ENCODE measurements at regions not wholly inside any gene's neighbourhood (a gene's known extent, or its start where the extent isn't known, plus 50 kb on each side); places are given as distances from the start of the nearest gene placed in this dataset.

GRCh38 chr7:361680-362401 is 71.9 kb downstream of the FOXL3 start:
- DNase-seq (ENCODE audit: low spot score) = no peak
- no peak for TF ChIP-seq CTCF (IDR thresholded peaks at IDR 0.05; ENCODE audit: extremely low read depth, insufficient read depth, missing control alignments)
- in situ Hi-C loops (cut with MboI; ENCODE audit: low pct_unique_long_range_greater_than_20kb, low sequenced_read_pairs, unreplicated experiment) = no loop called here

- TF ChIP-seq CTCF (IDR thresholded peaks at IDR 0.05; ENCODE audit: extremely low read depth, insufficient read depth, missing control alignments) = no peak
- in situ Hi-C loops (cut with MboI; ENCODE audit: low pct_unique_long_range_greater_than_20kb, low sequenced_read_pairs, unreplicated experiment) = no loop called here
- DNase-seq (ENCODE audit: low spot score) = no peak
Observed at GRCh38 chr7:362402-363096, 72.6 kb downstream of the FOXL3 start.

- no peak for DNase-seq (ENCODE audit: low spot score)
- in situ Hi-C loops (cut with MboI; ENCODE audit: low pct_unique_long_range_greater_than_20kb, low sequenced_read_pairs, unreplicated experiment) = no loop called here
- no peak for TF ChIP-seq CTCF (IDR thresholded peaks at IDR 0.05; ENCODE audit: extremely low read depth, insufficient read depth, missing control alignments)
Observed at GRCh38 chr7:363626-364025, 73.7 kb downstream of the FOXL3 start.

- in situ Hi-C loops (cut with MboI; ENCODE audit: low pct_unique_long_range_greater_than_20kb, low sequenced_read_pairs, unreplicated experiment) = no loop called here
- DNase-seq (ENCODE audit: low spot score) = no peak
- TF ChIP-seq CTCF (IDR thresholded peaks at IDR 0.05; ENCODE audit: extremely low read depth, insufficient read depth, missing control alignments) = no peak
Observed at GRCh38 chr7:364536-364935, 74.6 kb downstream of the FOXL3 start.

- no peak for TF ChIP-seq CTCF (IDR thresholded peaks at IDR 0.05; ENCODE audit: extremely low read depth, insufficient read depth, missing control alignments)
- in situ Hi-C loops (cut with MboI; ENCODE audit: low pct_unique_long_range_greater_than_20kb, low sequenced_read_pairs, unreplicated experiment) = no loop called here
- no peak for DNase-seq (ENCODE audit: low spot score)
Observed at GRCh38 chr7:365593-365992, 75.6 kb downstream of the FOXL3 start.

GRCh38 chr7:366161-366803 is 76.3 kb downstream of the FOXL3 start:
- TF ChIP-seq CTCF (IDR thresholded peaks at IDR 0.05; ENCODE audit: extremely low read depth, insufficient read depth, missing control alignments) = no peak
- in situ Hi-C loops (cut with MboI; ENCODE audit: low pct_unique_long_range_greater_than_20kb, low sequenced_read_pairs, unreplicated experiment) = no loop called here
- no peak for DNase-seq (ENCODE audit: low spot score)
